ENCODE measurements at regions not wholly inside any gene's neighbourhood (a gene's known extent, or its start where the extent isn't known, plus 50 kb on each side); places are given as distances from the start of the nearest gene placed in this dataset.

DNA sequence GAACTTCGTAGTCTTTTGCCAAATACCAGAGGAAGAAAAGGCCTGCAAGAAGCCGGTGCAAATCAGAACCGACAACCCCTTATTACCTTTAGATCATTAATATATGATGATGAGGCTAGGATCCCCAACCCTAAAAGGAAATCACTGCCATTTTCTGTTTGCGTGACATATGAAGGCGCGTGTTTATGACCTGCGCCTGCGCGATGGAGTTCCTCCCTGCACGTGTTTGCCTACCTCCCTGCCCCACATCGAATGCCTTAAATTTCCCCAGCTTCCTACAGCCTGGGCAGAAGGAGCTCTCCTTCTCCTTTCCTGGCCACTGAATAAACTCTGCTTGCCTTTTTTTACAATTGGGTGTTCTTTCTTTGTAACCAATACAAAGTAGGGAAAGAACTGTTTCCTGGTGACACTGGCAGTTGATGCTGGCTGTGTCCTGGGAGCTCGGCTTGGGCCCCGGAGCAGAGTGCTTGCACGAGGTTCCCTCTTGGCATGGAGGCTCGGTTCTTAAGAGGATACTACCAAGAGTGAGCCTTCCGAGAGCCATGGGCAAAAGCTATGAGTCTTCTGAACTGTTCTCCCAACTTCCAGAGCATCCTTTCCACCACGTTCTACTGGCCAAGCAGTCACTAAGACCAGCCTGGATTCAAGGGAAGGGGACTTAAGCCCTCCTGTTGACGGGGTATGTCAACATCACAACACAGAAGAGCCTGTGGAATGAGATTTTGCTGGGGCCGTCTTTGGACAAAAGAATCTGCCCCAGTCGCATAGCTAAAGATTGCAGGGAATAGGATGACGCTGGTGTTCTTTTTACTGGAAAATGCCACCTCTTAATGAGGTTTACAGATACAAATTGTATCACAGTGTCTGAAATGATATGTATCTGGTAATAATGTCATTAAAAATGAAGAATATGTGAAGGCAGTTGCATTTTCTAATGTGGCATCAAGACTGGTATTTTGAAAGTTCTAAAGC lies 179.8 kb downstream of the SH3BP4 start:
- TF ChIP-seq, protein P1, sequence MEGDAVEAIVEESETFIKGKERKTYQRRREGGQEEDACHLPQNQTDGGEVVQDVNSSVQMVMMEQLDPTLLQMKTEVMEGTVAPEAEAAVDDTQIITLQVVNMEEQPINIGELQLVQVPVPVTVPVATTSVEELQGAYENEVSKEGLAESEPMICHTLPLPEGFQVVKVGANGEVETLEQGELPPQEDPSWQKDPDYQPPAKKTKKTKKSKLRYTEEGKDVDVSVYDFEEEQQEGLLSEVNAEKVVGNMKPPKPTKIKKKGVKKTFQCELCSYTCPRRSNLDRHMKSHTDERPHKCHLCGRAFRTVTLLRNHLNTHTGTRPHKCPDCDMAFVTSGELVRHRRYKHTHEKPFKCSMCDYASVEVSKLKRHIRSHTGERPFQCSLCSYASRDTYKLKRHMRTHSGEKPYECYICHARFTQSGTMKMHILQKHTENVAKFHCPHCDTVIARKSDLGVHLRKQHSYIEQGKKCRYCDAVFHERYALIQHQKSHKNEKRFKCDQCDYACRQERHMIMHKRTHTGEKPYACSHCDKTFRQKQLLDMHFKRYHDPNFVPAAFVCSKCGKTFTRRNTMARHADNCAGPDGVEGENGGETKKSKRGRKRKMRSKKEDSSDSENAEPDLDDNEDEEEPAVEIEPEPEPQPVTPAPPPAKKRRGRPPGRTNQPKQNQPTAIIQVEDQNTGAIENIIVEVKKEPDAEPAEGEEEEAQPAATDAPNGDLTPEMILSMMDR (IDR thresholded peaks at IDR 0.05; ENCODE audit: insufficient read depth, low read length, poor library complexity, severe bottlenecking) = no peak
- H3K36me3 ChIP-seq (ENCODE audit: control insufficient read depth, insufficient read depth, low read length) = no peaks in the 10 kb centered on the region

DNA sequence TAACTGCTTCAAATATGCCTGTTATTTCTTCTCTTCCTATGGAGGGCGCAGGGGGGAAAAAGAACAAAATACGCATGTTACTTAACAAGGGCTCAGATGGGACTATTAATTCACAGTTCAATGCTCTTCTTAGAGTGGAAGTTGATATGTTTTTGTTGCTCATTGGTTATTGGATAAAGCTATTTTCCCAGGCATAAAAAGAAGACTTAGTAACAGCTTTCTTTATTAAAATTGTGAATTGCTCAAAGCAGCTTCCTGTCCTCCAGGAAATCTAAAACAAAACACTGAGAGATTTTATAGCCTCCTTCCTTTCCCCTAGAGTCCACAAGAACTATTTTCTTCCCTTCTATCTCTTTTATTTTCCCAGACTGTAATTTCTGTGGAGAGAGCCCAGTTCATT lies 180.8 kb downstream of the SH3BP4 start:
- no peaks in the 10 kb centered on the region for H3K36me3 ChIP-seq (ENCODE audit: control insufficient read depth, insufficient read depth, low read length)
- TF ChIP-seq, protein P1 (IDR thresholded peaks at IDR 0.05; ENCODE audit: insufficient read depth, low read length, poor library complexity, severe bottlenecking) = no peak
- no peak for DNase-seq (ENCODE audit: low read depth)
- H3K27me3 ChIP-seq (ENCODE audit: control insufficient read depth, insufficient read depth, low read length) = peaks cover 2% of the 10 kb centered on the region
- H3K4me3 ChIP-seq (ENCODE audit: low read depth, low read length) = no peak overlapping the region

More for the DNA sequence above, 179.8 kb downstream of the SH3BP4 start:
- H3K4me3 ChIP-seq (ENCODE audit: low read depth, low read length) = no peak overlapping the region
- DNase-seq (ENCODE audit: low read depth) = no peak
- peaks cover 2% of the 10 kb centered on the region for H3K27me3 ChIP-seq (ENCODE audit: control insufficient read depth, insufficient read depth, low read length)

GRCh38 chr2:235133837-235134236 lies 182.0 kb downstream of the SH3BP4 start:
- Histone ChIP-seq H3K4me3 (ENCODE audit: low read depth, low read length) (no peak overlapping the region), H3K36me3 (ENCODE audit: control insufficient read depth, insufficient read depth, low read length) (no peaks in the 10 kb centered on the region), H3K27me3 (ENCODE audit: control insufficient read depth, insufficient read depth, low read length) (peaks cover 2% of the 10 kb centered on the region)
- no peak for DNase-seq (ENCODE audit: low read depth)
- TF ChIP-seq, protein P1 (IDR thresholded peaks at IDR 0.05; ENCODE audit: insufficient read depth, low read length, poor library complexity, severe bottlenecking) = no peak

- Histone ChIP-seq H3K4me3 (ENCODE audit: low read depth, low read length) (no peak overlapping the region), H3K27me3 (ENCODE audit: control insufficient read depth, insufficient read depth, low read length) (peaks cover 2% of the 10 kb centered on the region), H3K36me3 (ENCODE audit: control insufficient read depth, insufficient read depth, low read length) (no peaks in the 10 kb centered on the region)
- TF ChIP-seq, protein P1 (IDR thresholded peaks at IDR 0.05; ENCODE audit: insufficient read depth, low read length, poor library complexity, severe bottlenecking) = no peak
- no peak for DNase-seq (ENCODE audit: low read depth)
Measured at GRCh38 chr2:235134420-235134819, 182.6 kb downstream of the SH3BP4 start.

DNA sequence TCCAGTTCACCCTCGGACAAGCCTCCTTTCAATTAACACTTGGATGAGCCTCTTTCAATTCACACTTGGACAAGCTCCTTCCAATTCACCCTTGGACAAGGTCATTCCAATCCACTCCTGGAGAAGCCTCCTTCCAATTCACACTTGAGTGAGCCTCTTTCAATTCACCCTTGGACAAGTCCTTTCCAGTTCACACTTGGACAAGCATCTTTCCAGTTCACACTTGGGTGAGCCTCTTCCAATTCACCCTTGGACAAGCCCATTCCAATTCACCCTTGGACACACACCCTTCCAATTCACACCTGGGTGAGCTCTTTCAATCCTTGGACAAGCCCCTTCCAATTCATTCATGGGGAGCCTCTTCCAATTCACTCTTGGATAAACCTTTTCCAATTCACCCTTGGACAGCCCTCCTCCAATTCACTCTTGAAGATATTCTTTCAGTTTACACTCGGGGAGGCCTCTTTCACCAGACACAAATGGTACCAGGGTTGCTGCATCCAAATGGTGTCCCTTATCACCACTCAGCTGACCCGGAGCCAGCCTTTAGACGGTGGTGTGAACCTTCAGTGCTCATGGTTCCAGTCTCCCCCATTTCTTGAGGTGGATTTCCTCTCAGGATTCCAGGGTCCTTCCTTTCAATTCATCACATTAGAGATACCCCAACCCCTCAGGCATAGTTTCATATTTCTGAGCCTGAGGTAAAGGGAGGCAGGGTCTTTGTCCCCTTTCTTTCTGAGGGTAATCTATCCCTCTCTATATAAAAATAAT lies 183.6 kb downstream of the SH3BP4 start:
- no peak overlapping the region for H3K4me3 ChIP-seq (ENCODE audit: low read depth, low read length)
- DNase-seq (ENCODE audit: low read depth) = no peak
- TF ChIP-seq, protein P1 (IDR thresholded peaks at IDR 0.05; ENCODE audit: insufficient read depth, low read length, poor library complexity, severe bottlenecking) = no peak
- peaks cover 2% of the 10 kb centered on the region for H3K27me3 ChIP-seq (ENCODE audit: control insufficient read depth, insufficient read depth, low read length)
- H3K36me3 ChIP-seq (ENCODE audit: control insufficient read depth, insufficient read depth, low read length) = no peaks in the 10 kb centered on the region

All from kidney epithelial cell (primary cell).